ENCODE measurements at regions not wholly inside any gene's neighbourhood (a gene's known extent, or its start where the extent isn't known, plus 50 kb on each side); places are given as distances from the start of the nearest gene placed in this dataset.

DNA sequence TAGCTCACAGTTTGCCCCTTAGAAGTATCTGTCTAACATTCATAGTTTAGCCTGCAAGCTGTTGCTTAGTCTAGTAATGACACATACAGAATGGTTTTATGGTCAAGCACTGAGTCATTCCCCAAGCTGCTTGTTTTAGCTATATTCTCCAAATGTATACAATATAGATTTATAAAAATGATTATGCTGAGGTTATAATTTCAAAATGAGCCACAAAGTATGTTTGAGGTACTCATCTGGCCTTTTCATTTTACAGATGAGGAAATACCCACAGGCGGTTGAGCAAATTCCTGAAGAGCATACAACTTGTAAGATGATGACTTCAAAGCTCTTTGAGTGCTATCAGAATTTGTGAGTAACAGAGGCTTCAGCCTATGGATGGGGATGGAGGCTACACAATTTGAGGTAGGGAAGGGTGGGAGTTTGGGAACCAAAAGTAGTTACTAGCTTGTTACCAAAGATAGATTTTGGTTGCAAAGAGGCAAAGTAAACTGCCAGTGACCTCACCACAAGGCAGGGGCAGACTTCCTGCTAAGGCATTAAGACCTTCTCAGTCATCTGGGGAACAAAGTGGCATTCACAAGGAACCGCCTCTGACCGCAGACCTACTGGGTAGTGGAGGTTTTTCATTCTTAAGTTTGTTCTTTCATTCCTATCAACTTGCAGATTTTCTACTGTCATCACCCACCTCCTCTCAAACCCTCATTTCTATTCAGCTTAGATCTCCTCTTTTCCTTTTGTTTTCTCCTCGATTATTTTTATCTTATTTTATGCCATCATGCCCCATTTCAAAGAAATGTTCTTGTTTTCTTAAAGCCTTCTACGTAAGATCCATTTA, 257.2 kb upstream of the NECTIN3 start:
- no peaks in the 10 kb centered on the region for H3K4me1 Mint-ChIP-seq
- ATAC-seq (peak in 1 of 3 donors; percentile 53), DNase-seq (peak in 1 of 2 donors; percentile 35)
- H3K27me3 Mint-ChIP-seq (ENCODE audit: low read depth in 2 of 2): no peaks in the 10 kb centered on the region
- TF ChIP-seq, protein P1, sequence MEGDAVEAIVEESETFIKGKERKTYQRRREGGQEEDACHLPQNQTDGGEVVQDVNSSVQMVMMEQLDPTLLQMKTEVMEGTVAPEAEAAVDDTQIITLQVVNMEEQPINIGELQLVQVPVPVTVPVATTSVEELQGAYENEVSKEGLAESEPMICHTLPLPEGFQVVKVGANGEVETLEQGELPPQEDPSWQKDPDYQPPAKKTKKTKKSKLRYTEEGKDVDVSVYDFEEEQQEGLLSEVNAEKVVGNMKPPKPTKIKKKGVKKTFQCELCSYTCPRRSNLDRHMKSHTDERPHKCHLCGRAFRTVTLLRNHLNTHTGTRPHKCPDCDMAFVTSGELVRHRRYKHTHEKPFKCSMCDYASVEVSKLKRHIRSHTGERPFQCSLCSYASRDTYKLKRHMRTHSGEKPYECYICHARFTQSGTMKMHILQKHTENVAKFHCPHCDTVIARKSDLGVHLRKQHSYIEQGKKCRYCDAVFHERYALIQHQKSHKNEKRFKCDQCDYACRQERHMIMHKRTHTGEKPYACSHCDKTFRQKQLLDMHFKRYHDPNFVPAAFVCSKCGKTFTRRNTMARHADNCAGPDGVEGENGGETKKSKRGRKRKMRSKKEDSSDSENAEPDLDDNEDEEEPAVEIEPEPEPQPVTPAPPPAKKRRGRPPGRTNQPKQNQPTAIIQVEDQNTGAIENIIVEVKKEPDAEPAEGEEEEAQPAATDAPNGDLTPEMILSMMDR (IDR thresholded peaks at IDR 0.05): no peak
- no peak overlapping the region for H3K4me3 Mint-ChIP-seq
- no peaks in the 10 kb centered on the region for H3K36me3 ChIP-seq (ENCODE audit: control insufficient read depth, insufficient read depth, low read length)
- no peaks in the 10 kb centered on the region for H3K36me3 Mint-ChIP-seq
- H3K27ac ChIP-seq (ENCODE audit: low read length): no peak overlapping the region
- intact Hi-C loops (cut with micrococcal nuclease): no loop called here
- H3K4me1 ChIP-seq (ENCODE audit: control insufficient read depth, insufficient read depth, low read length): no peaks in the 10 kb centered on the region
- H3K9me3 ChIP-seq (ENCODE audit: control insufficient read depth, insufficient read depth, low read length): no peaks in the 10 kb centered on the region
- WGBS (ENCODE audit: insufficient coverage): 66% methylated on average over 3 of the region's 5 CpGs
- no peak overlapping the region for H3K4me3 ChIP-seq (ENCODE audit: low read length)
- peaks cover 0 to 7% of the 10 kb centered on the region in 2 donors for H3K9me3 Mint-ChIP-seq
- H3K27ac Mint-ChIP-seq: no peak overlapping the region
- no peaks in the 10 kb centered on the region for H3K27me3 ChIP-seq (ENCODE audit: control insufficient read depth, insufficient read depth, low read length)

GRCh38 chr3:110815008-110815583, 256.5 kb upstream of the NECTIN3 start:
- no peak overlapping the region for H3K4me3 Mint-ChIP-seq
- H3K9me3 Mint-ChIP-seq: peaks cover 0 to 7% of the 10 kb centered on the region in 2 donors
- H3K4me3 ChIP-seq (ENCODE audit: low read length): no peak overlapping the region
- intact Hi-C loops (cut with micrococcal nuclease): no loop called here
- no peak for DNase-seq
- no peak overlapping the region for H3K27ac ChIP-seq (ENCODE audit: low read length)
- H3K9me3 ChIP-seq (ENCODE audit: control insufficient read depth, insufficient read depth, low read length): no peaks in the 10 kb centered on the region
- no peak overlapping the region for H3K27ac Mint-ChIP-seq
- H3K36me3 ChIP-seq (ENCODE audit: control insufficient read depth, insufficient read depth, low read length): no peaks in the 10 kb centered on the region
- no peaks in the 10 kb centered on the region for H3K27me3 ChIP-seq (ENCODE audit: control insufficient read depth, insufficient read depth, low read length)
- WGBS (ENCODE audit: insufficient coverage): 33% methylated on average over 1 of the region's 1 CpG
- no peaks in the 10 kb centered on the region for H3K4me1 ChIP-seq (ENCODE audit: control insufficient read depth, insufficient read depth, low read length)
- H3K4me1 Mint-ChIP-seq: no peaks in the 10 kb centered on the region
- H3K36me3 Mint-ChIP-seq: no peaks in the 10 kb centered on the region
- TF ChIP-seq, protein P1 (IDR thresholded peaks at IDR 0.05): no peak
- no peaks in the 10 kb centered on the region for H3K27me3 Mint-ChIP-seq (ENCODE audit: low read depth in 2 of 2)
- no peak for ATAC-seq

- H3K4me1 Mint-ChIP-seq: no peaks in the 10 kb centered on the region
- ATAC-seq (no peak), DNase-seq (no peak)
- Histone ChIP-seq H3K27ac (ENCODE audit: low read length) (no peak overlapping the region), H3K27me3 (ENCODE audit: control insufficient read depth, insufficient read depth, low read length) (no peaks in the 10 kb centered on the region), H3K9me3 (ENCODE audit: control insufficient read depth, insufficient read depth, low read length) (no peaks in the 10 kb centered on the region), H3K4me3 (ENCODE audit: low read length) (no peak overlapping the region), H3K36me3 (ENCODE audit: control insufficient read depth, insufficient read depth, low read length) (no peaks in the 10 kb centered on the region), H3K4me1 (ENCODE audit: control insufficient read depth, insufficient read depth, low read length) (no peaks in the 10 kb centered on the region)
- 67% methylated on average over 1 of the region's 1 CpG for WGBS (ENCODE audit: insufficient coverage)
- TF ChIP-seq, protein P1 (IDR thresholded peaks at IDR 0.05): no peak
- intact Hi-C loops (cut with micrococcal nuclease): no loop called here
- no peaks in the 10 kb centered on the region for H3K36me3 Mint-ChIP-seq
- no peaks in the 10 kb centered on the region for H3K27me3 Mint-ChIP-seq (ENCODE audit: low read depth in 2 of 2)
- no peak overlapping the region for H3K4me3 Mint-ChIP-seq
- peaks cover 0 to 5% of the 10 kb centered on the region in 2 donors for H3K9me3 Mint-ChIP-seq
- no peak overlapping the region for H3K27ac Mint-ChIP-seq
Observed at GRCh38 chr3:110816008-110816407, 255.6 kb upstream of the NECTIN3 start.
